ENCODE measurements at regions not wholly inside any gene's neighbourhood (a gene's known extent, or its start where the extent isn't known, plus 50 kb on each side); places are given as distances from the start of the nearest gene placed in this dataset.

GRCh38 chr21:43301409-43302061, 125.4 kb downstream of the SIK1 start:
- no peak for ATAC-seq
- no peaks in the 10 kb centered on the region for H3K36me3 Mint-ChIP-seq (ENCODE audit: insufficient read depth)
- peaks cover 8% of the 10 kb centered on the region for H3K27me3 Mint-ChIP-seq (ENCODE audit: low read depth)
- no peak for DNase-seq
- H3K4me1 Mint-ChIP-seq (ENCODE audit: low read depth), result no peaks in the 10 kb centered on the region
- no peaks in the 10 kb centered on the region for H3K9me3 Mint-ChIP-seq
- H3K4me3 Mint-ChIP-seq, result no peak overlapping the region

- peaks cover 1% of the 10 kb centered on the region for H3K9me3 Mint-ChIP-seq
- H3K36me3 Mint-ChIP-seq (ENCODE audit: insufficient read depth), result no peaks in the 10 kb centered on the region
- no peak for DNase-seq
- no peak for ATAC-seq
- H3K4me1 Mint-ChIP-seq (ENCODE audit: low read depth), result no peaks in the 10 kb centered on the region
- no peak overlapping the region for H3K4me3 Mint-ChIP-seq
- peaks cover 14% of the 10 kb centered on the region for H3K27me3 Mint-ChIP-seq (ENCODE audit: low read depth)
These were observed 126.2 kb downstream of the SIK1 start for GRCh38 chr21:43300496-43301408.

- Mint-ChIP-seq H3K9me3 (peaks cover 6% of the 10 kb centered on the region), H3K36me3 (ENCODE audit: insufficient read depth) (no peaks in the 10 kb centered on the region), H3K4me1 (ENCODE audit: low read depth) (no peaks in the 10 kb centered on the region), H3K27me3 (ENCODE audit: low read depth) (peaks cover 15% of the 10 kb centered on the region), H3K4me3 (no peak overlapping the region)
- no peak for DNase-seq
- ATAC-seq, result no peak
These were observed 127.3 kb downstream of the SIK1 start for GRCh38 chr21:43299441-43300277.

- no peak overlapping the region for H3K4me3 Mint-ChIP-seq
- peaks cover 15% of the 10 kb centered on the region for H3K27me3 Mint-ChIP-seq (ENCODE audit: low read depth)
- DNase-seq, result no peak
- ATAC-seq, result no peak
- H3K9me3 Mint-ChIP-seq, result peaks cover 6% of the 10 kb centered on the region
- no peaks in the 10 kb centered on the region for H3K4me1 Mint-ChIP-seq (ENCODE audit: low read depth)
- no peaks in the 10 kb centered on the region for H3K36me3 Mint-ChIP-seq (ENCODE audit: insufficient read depth)
These were observed 128.1 kb downstream of the SIK1 start for GRCh38 chr21:43298546-43299440.

GRCh38 chr21:43297989-43298388, 128.9 kb downstream of the SIK1 start:
- DNase-seq, result no peak
- peaks cover 6% of the 10 kb centered on the region for H3K9me3 Mint-ChIP-seq
- peaks cover 15% of the 10 kb centered on the region for H3K27me3 Mint-ChIP-seq (ENCODE audit: low read depth)
- H3K4me3 Mint-ChIP-seq, result no peak overlapping the region
- no peaks in the 10 kb centered on the region for H3K4me1 Mint-ChIP-seq (ENCODE audit: low read depth)
- ATAC-seq, result no peak
- no peaks in the 10 kb centered on the region for H3K36me3 Mint-ChIP-seq (ENCODE audit: insufficient read depth)

- H3K9me3 Mint-ChIP-seq, result peaks cover 6% of the 10 kb centered on the region
- H3K4me3 Mint-ChIP-seq, result no peak overlapping the region
- H3K27me3 Mint-ChIP-seq (ENCODE audit: low read depth), result peaks cover 15% of the 10 kb centered on the region
- ATAC-seq (no peak), DNase-seq (no peak)
- no peaks in the 10 kb centered on the region for H3K36me3 Mint-ChIP-seq (ENCODE audit: insufficient read depth)
- no peaks in the 10 kb centered on the region for H3K4me1 Mint-ChIP-seq (ENCODE audit: low read depth)
These were observed 128.7 kb downstream of the CRYAA start for GRCh38 chr21:43297391-43297981.

GRCh38 chr21:43295066-43295958, 126.5 kb downstream of the CRYAA start:
- DNase-seq (no peak), ATAC-seq (no peak)
- peaks cover 6% of the 10 kb centered on the region for H3K9me3 Mint-ChIP-seq
- no peaks in the 10 kb centered on the region for H3K4me1 Mint-ChIP-seq (ENCODE audit: low read depth)
- H3K27me3 Mint-ChIP-seq (ENCODE audit: low read depth), result peaks cover 17% of the 10 kb centered on the region
- no peaks in the 10 kb centered on the region for H3K36me3 Mint-ChIP-seq (ENCODE audit: insufficient read depth)
- H3K4me3 Mint-ChIP-seq, result no peak overlapping the region

GRCh38 chr21:43294194-43294902, 125.5 kb downstream of the CRYAA start:
- no peak overlapping the region for H3K4me3 Mint-ChIP-seq
- H3K9me3 Mint-ChIP-seq, result peaks cover 9% of the 10 kb centered on the region
- DNase-seq, result no peak
- no peak for ATAC-seq
- H3K27me3 Mint-ChIP-seq (ENCODE audit: low read depth), result peaks cover 17% of the 10 kb centered on the region
- no peaks in the 10 kb centered on the region for H3K4me1 Mint-ChIP-seq (ENCODE audit: low read depth)
- H3K36me3 Mint-ChIP-seq (ENCODE audit: insufficient read depth), result no peaks in the 10 kb centered on the region

GRCh38 chr21:43292866-43293142, 124.0 kb downstream of the CRYAA start:
- H3K36me3 Mint-ChIP-seq (ENCODE audit: insufficient read depth), result no peaks in the 10 kb centered on the region
- no peak for DNase-seq
- peaks cover 11% of the 10 kb centered on the region for H3K9me3 Mint-ChIP-seq
- H3K27me3 Mint-ChIP-seq (ENCODE audit: low read depth), result peaks cover 10% of the 10 kb centered on the region
- H3K4me1 Mint-ChIP-seq (ENCODE audit: low read depth), result no peaks in the 10 kb centered on the region
- no peak overlapping the region for H3K4me3 Mint-ChIP-seq
- ATAC-seq, result no peak

GRCh38 chr21:43292041-43292865, 123.4 kb downstream of the CRYAA start:
- peaks cover 11% of the 10 kb centered on the region for H3K9me3 Mint-ChIP-seq

GRCh38 chr21:43291347-43291950, 122.6 kb downstream of the CRYAA start:
- Mint-ChIP-seq H3K36me3 (ENCODE audit: insufficient read depth) (no peaks in the 10 kb centered on the region), H3K27me3 (ENCODE audit: low read depth) (peaks cover 8% of the 10 kb centered on the region), H3K4me3 (no peak overlapping the region), H3K9me3 (peaks cover 11% of the 10 kb centered on the region), H3K4me1 (ENCODE audit: low read depth) (peaks cover 2% of the 10 kb centered on the region)
- DNase-seq, result no peak
- ATAC-seq, result no peak

More at GRCh38 chr21:43292041-43292865, 123.4 kb downstream of the CRYAA start:
- no peak for DNase-seq
- Mint-ChIP-seq H3K36me3 (ENCODE audit: insufficient read depth) (no peaks in the 10 kb centered on the region), H3K4me1 (ENCODE audit: low read depth) (peaks cover 1% of the 10 kb centered on the region), H3K4me3 (no peak overlapping the region), H3K27me3 (ENCODE audit: low read depth) (peaks cover 10% of the 10 kb centered on the region)
- no peak for ATAC-seq
